Pancreas (tissue), 10 donors: ENCODE measurements at regions not wholly inside any gene's neighbourhood (a gene's known extent, or its start where the extent isn't known, plus 50 kb on each side); places are given as distances from the start of the nearest gene placed in this dataset.
"Not testable (repeated sequence)": the region's sequence is repeated elsewhere in the genome, so short reads cannot be mapped to it uniquely, and the experiment has no call there.

Source experiments
- ATAC-seq, 4 donors: fragments of 200-7000 bp; cut with Tn5 transposase; one replicate each; pipeline versions ENCODE4 v1.8.0 to v1.9.1; 2020; ENCODE audit warnings: mild to moderate bottlenecking in 4 of 4, moderate library complexity in 4 of 4
- DNase-seq, 6 donors: peaks; one replicate each; pipeline ENCODE4 v3.0.0-alpha.2; 2020
- FAIRE-seq: peaks from 2 replicates; lab custom pipeline; 2012; peaks lifted over from hg19 to GRCh38; lab: Jason Lieb, UNC
- H3K27ac ChIP-seq, 4 donors: fragments of 200-600 bp; sonication (generic); 1 replicate in 3 of 4; 2 replicates in 1 of 4; pipeline versions ENCODE4 v1.5.0 to v1.8.0; 2020
- H3K27me3 ChIP-seq, 4 donors: fragments of 200-600 bp; one replicate each; pipeline ENCODE4 v1.8.0; 2021
- H3K36me3 ChIP-seq, 3 donors: fragments of 200-600 bp; sonication (generic) in 1 of 3; one replicate each; pipeline versions ENCODE4 v1.5.0 to v1.8.0; 2020 to 2021
- H3K4me1 ChIP-seq, 3 donors: fragments of 200-600 bp; one replicate each; pipeline ENCODE4 v1.8.0; 2021
- H3K4me3 ChIP-seq, 4 donors: fragments of 200-600 bp; sonication (generic) in 2 of 4; one replicate each; pipeline versions ENCODE4 v1.5.0 to v1.8.0; 2020 to 2021
- H3K9me3 ChIP-seq, 4 donors: fragments of 200-600 bp; one replicate each; pipeline ENCODE4 v1.8.0; 2021
- CTCF ChIP-seq, 4 donors: fragments of 200-600 bp; sonication (generic) in 3 of 4; IDR thresholded peaks; one replicate each; pipeline versions ENCODE4 v1.5.0 to v1.8.0; 2021; ENCODE audit warnings: antibody characterized with exemption in 4 of 4
- WGBS, 2 donors: extraction: QIAGEN DNeasy Blood & Tissue Kit; methylation state at CpG; one replicate each; pipeline ENCODE4 v1.1.7; 2013; 5-methylcytosine and 5-hydroxymethylcytosine counted together
- intact Hi-C, 3 donors: fragments of 100-400 bp; cut with DNase I; formaldehyde crosslinking; loops; one replicate each; pipeline versions ENCODE4 v1.11.1 to v1.14.2; 2022
- donor health status: healthy with polysubstance abuse.
- donor health status: DM: no; HTN: no; CAD: no; lungs with moderate emphysema.
- donor health status: DM: no; HTN: no; CAD: no.
- donor health status: control.
- donor health status: control.
- donor health status: Bipolar disorder and iron deficiency.
- donor health status: DM: yes; HTN: yes; CAD: no.
- donor health status: DM: no; HTN: no; CAD: no.
- donor health status: DM: no; HTN: no; CAD: no.
- donor health status: DM: yes; HTN: yes; CAD: no.

- H3K36me3 ChIP-seq: no peaks in the 10 kb centered on the region
- WGBS, 2 donors: 76 to 81% methylated on average over 1 of the region's 1 CpG
- DNase-seq (no peak), ATAC-seq (no peak), FAIRE-seq (no peak)
- no peaks in the 10 kb centered on the region for H3K9me3 ChIP-seq
- H3K27ac ChIP-seq: no peak overlapping the region
- TF ChIP-seq CTCF (IDR thresholded peaks at IDR 0.05): no peak
- H3K4me3 ChIP-seq: no peak overlapping the region
- no peaks in the 10 kb centered on the region for H3K27me3 ChIP-seq
- H3K4me1 ChIP-seq: peaks cover 0 to 7% (median 0%) of the 10 kb centered on the region in 3 donors
- intact Hi-C loops: no loop called here
These were observed 1200.4 kb upstream of the CDH2 start for GRCh38 chr18:29377346-29377745.

GRCh38 chr18:29373000-29373399 lies 1196.1 kb upstream of the CDH2 start:
- intact Hi-C loops: no loop called here
- Histone ChIP-seq H3K36me3 (no peaks in the 10 kb centered on the region), H3K4me1 (no peaks in the 10 kb centered on the region), H3K4me3 (no peak overlapping the region), H3K27me3 (no peaks in the 10 kb centered on the region), H3K27ac (no peak overlapping the region), H3K9me3 (no peaks in the 10 kb centered on the region)
- ATAC-seq: no peak
- WGBS, 2 donors: 31 to 49% methylated on average over 2 of the region's 2 CpGs
- no peak for DNase-seq
- TF ChIP-seq CTCF (IDR thresholded peaks at IDR 0.05): no peak
- no peak for FAIRE-seq

DNA sequence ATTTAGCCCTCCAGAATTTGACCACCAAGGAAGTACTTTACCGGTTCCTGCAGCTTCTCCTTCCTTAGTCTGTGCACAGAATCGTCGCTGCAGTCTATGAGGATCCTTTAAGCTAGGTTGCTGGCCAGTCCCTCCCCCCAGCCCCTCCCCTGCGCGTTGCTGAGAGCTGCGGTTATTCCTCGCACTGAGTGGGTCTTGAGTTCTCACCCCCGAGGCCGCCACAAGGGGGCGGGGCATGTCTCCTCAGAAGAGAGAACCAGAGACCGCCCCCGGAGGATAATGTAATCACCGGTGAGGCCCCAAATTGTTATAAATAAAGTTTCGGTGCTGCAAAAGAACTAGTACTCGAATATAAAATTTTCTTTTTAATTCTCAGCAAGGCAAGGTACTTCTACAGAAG lies 1184.9 kb upstream of the CDH2 start:
- no peak overlapping the region for H3K4me3 ChIP-seq
- H3K27me3 ChIP-seq: no peaks in the 10 kb centered on the region
- no peak for FAIRE-seq
- no peak for DNase-seq
- no peak overlapping the region for H3K27ac ChIP-seq
- H3K9me3 ChIP-seq: no peaks in the 10 kb centered on the region
- H3K36me3 ChIP-seq: no peaks in the 10 kb centered on the region
- 68 to 70% methylated on average over 15 of the region's 15 CpGs for WGBS, 2 donors
- no peaks in the 10 kb centered on the region for H3K4me1 ChIP-seq
- no peak for TF ChIP-seq CTCF (IDR thresholded peaks at IDR 0.05)
- intact Hi-C loops: no loop called here
- ATAC-seq: no peak

DNA sequence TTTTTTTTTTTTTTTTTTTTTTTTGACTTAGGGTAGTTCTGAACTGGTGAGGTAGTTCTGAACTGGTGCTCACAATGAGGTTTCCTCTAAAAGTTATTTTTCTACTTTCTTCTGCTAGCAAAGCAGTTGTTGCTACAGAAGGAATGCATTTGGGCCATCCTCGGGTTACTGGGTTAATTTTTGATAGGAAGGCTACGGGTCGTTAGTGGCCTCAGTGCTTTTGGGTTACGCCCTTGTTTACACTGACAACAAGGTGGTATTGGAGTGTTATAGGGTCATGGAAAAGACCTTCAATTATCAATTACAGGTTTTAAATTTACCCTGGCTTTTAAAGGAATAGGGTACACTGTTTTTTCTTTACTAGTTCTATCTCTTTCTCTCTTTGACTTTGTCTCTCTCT lies 1183.7 kb upstream of the CDH2 start:
- intact Hi-C loops, H3K9me3 ChIP-seq, ATAC-seq, H3K27ac ChIP-seq, H3K4me3 ChIP-seq, H3K36me3 ChIP-seq, DNase-seq, H3K27me3 ChIP-seq, FAIRE-seq, H3K4me1 ChIP-seq: not testable (repeated sequence)
- 13 to 17% methylated on average over 4 of the region's 4 CpGs for WGBS, 2 donors

DNA sequence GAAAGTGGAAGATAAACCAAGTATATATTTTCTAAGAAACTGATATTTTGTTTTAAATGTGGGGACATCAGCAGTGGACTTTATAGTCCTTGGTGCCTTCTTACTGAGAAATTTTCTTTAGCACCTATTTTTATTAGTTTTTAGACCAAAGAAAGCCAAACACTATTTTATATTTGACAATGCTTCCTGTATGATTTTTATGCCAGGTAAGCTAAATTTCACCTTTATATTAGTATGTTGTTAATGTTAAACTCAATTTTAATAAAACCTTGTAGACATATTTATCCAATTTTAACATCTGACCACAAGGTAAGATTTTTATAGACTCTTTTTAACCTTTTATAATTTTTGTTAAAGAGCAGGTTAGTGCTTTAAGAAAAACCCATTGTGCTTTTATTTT lies 1182.3 kb upstream of the CDH2 start:
- H3K36me3 ChIP-seq, H3K4me3 ChIP-seq, H3K27me3 ChIP-seq, ATAC-seq, DNase-seq, FAIRE-seq, H3K4me1 ChIP-seq, H3K27ac ChIP-seq, intact Hi-C loops, H3K9me3 ChIP-seq: not testable (repeated sequence)

- no peak for ATAC-seq
- Histone ChIP-seq H3K9me3 (no peaks in the 10 kb centered on the region), H3K36me3 (no peaks in the 10 kb centered on the region), H3K27me3 (no peaks in the 10 kb centered on the region), H3K27ac (no peak overlapping the region), H3K4me3 (no peak overlapping the region), H3K4me1 (no peaks in the 10 kb centered on the region)
- intact Hi-C loops: no loop called here
- no peak for TF ChIP-seq CTCF (IDR thresholded peaks at IDR 0.05)
- no peak for FAIRE-seq
- 87 to 93% methylated on average over 1 of the region's 1 CpG for WGBS, 2 donors
- no peak for DNase-seq
These were observed 1174.2 kb upstream of the CDH2 start for GRCh38 chr18:29351171-29351570.
